ENCODE measurements at regions not wholly inside any gene's neighbourhood (a gene's known extent, or its start where the extent isn't known, plus 50 kb on each side); places are given as distances from the start of the nearest gene placed in this dataset.

DNA sequence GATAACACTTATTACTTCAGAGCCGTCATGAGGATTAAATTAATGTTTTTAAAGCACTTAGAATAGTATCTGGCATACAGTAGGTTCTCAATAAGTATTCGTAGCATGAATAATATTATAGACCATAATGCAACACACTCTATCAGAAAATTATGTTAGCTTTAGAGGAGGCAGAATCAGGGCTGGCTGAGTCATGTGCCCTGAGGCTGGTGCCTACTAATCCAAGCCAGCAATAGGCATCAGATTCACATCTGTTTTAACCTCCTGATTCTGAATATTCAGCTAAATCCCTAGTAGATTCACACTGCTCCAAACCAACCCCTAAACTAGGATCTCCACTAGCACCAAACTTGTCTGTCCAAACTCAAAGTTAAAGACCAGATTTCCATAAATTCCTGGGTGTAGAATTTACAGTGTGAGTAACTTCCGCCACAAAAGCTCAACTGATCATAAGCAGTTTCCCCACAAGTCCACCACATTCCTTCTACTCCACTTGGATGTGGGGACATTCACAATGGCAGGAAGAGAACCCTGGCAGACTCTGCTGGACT lies 170.0 kb upstream of the DAPK1 start:
- no peaks in the 10 kb centered on the region for H3K4me1 ChIP-seq
- no peak overlapping the region for H3K27ac ChIP-seq
- H3K27me3 ChIP-seq (ENCODE audit: insufficient read depth in 3 of 3, low read length in 2 of 3) = no peaks in the 10 kb centered on the region
- no peak for ATAC-seq
- H3K4me3 ChIP-seq = no peak overlapping the region
- intact Hi-C loops (cut with DNase I) = loop anchor here (5.0 to 10.0 kb wide), 5 partner anchors 213 to 915 kb away; partner anchors contain the start of gene GAS1 (in 1 of the 2)
- 87 to 94% (median 91%) methylated on average over 3 of the region's 3 CpGs for WGBS, 3 donors
- TF ChIP-seq, protein P1, sequence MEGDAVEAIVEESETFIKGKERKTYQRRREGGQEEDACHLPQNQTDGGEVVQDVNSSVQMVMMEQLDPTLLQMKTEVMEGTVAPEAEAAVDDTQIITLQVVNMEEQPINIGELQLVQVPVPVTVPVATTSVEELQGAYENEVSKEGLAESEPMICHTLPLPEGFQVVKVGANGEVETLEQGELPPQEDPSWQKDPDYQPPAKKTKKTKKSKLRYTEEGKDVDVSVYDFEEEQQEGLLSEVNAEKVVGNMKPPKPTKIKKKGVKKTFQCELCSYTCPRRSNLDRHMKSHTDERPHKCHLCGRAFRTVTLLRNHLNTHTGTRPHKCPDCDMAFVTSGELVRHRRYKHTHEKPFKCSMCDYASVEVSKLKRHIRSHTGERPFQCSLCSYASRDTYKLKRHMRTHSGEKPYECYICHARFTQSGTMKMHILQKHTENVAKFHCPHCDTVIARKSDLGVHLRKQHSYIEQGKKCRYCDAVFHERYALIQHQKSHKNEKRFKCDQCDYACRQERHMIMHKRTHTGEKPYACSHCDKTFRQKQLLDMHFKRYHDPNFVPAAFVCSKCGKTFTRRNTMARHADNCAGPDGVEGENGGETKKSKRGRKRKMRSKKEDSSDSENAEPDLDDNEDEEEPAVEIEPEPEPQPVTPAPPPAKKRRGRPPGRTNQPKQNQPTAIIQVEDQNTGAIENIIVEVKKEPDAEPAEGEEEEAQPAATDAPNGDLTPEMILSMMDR (IDR thresholded peaks at IDR 0.05) = no peak
- no peaks in the 10 kb centered on the region for H3K36me3 ChIP-seq (ENCODE audit: insufficient read depth in 1 of 2, low read depth in 1 of 2)
- peaks cover 8% of the 10 kb centered on the region for H3K9me3 ChIP-seq
- no peak for DNase-seq

DNA sequence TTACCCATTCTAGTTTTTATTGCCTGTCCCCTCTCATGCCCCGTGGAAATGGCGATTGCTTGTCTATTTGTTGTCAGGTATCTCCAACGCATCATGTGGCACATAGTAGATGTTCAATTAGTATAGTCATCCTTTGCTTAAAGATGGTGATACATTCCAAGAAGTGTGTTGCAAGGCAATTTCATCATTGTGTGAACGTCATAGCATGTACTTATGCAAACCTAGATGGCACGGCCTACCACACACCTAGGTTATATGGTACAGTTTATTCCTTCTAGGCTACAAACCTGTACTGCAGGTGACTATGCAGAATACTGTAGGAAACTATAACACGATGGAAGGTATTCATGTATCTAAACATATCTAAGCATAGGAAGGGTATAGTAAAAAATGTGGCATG lies 163.9 kb upstream of the DAPK1 start:
- Histone ChIP-seq H3K27ac (no peak overlapping the region), H3K4me3 (no peak overlapping the region), H3K4me1 (peaks cover 10% of the 10 kb centered on the region), H3K27me3 (ENCODE audit: insufficient read depth in 3 of 3, low read length in 2 of 3) (peaks cover 0 to 14% (median 0%) of the 10 kb centered on the region in 3 donors), H3K9me3 (peaks cover 8% of the 10 kb centered on the region), H3K36me3 (ENCODE audit: insufficient read depth in 1 of 2, low read depth in 1 of 2) (no peaks in the 10 kb centered on the region)
- DNase-seq = no peak
- TF ChIP-seq, protein P1 (IDR thresholded peaks at IDR 0.05) = no peak
- 92 to 95% (median 94%) methylated on average over 6 of the region's 6 CpGs for WGBS, 3 donors
- intact Hi-C loops (cut with DNase I) = loop anchor here in 1 of 2 donors (5.0 kb wide), 1 partner anchor 847 kb away; no protein-coding TSS in a partner anchor
- no peak for ATAC-seq

DNA sequence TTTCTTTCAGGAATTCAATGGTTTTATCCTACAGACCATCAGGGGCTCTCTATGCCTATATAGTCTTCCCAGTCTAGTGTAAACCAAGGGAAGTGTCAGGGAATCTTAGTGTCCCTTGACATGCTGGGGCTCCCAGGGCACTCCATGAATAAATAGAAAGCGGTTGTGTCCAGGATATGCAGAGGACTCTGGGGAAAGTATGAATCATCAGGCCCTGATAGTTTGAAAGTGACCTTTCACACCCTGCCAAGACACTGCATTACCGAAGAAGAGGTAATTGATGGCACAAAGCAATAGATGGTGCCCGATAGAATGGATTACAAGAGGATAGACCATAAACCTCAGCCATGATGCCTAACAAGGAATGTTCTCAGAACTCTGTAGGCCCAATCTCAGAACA lies 163.3 kb upstream of the DAPK1 start:
- peaks cover 8% of the 10 kb centered on the region for H3K9me3 ChIP-seq
- intact Hi-C loops (cut with DNase I) = loop anchor here in 1 of 2 donors (5.0 kb wide), 1 partner anchor 847 kb away; no protein-coding TSS in a partner anchor
- DNase-seq (no peak), ATAC-seq (no peak)
- no peak overlapping the region for H3K4me3 ChIP-seq
- peaks cover 10% of the 10 kb centered on the region for H3K4me1 ChIP-seq
- peaks cover 0 to 14% (median 0%) of the 10 kb centered on the region in 3 donors for H3K27me3 ChIP-seq (ENCODE audit: insufficient read depth in 3 of 3, low read length in 2 of 3)
- no peak overlapping the region for H3K27ac ChIP-seq
- H3K36me3 ChIP-seq (ENCODE audit: insufficient read depth in 1 of 2, low read depth in 1 of 2) = no peaks in the 10 kb centered on the region
- 48 to 62% (median 60%) methylated on average over 3 of the region's 3 CpGs for WGBS, 3 donors
- TF ChIP-seq, protein P1 (IDR thresholded peaks at IDR 0.05) = no peak

GRCh38 chr9:87336407-87336806 lies 161.3 kb upstream of the DAPK1 start:
- H3K27ac ChIP-seq = no peak overlapping the region
- TF ChIP-seq, protein P1 (IDR thresholded peaks at IDR 0.05) = no peak
- H3K4me3 ChIP-seq = no peak overlapping the region
- peaks cover 0 to 14% (median 0%) of the 10 kb centered on the region in 3 donors for H3K27me3 ChIP-seq (ENCODE audit: insufficient read depth in 3 of 3, low read length in 2 of 3)
- 81 to 90% (median 84%) methylated on average over 1 of the region's 1 CpG for WGBS, 3 donors
- no peak for DNase-seq
- H3K9me3 ChIP-seq = peaks cover 2% of the 10 kb centered on the region
- ATAC-seq = no peak
- intact Hi-C loops (cut with DNase I) = loop anchor here in 1 of 2 donors (5.0 kb wide), 1 partner anchor 161 kb away; the partner anchor contains the start of gene DAPK1
- H3K36me3 ChIP-seq (ENCODE audit: insufficient read depth in 1 of 2, low read depth in 1 of 2) = no peaks in the 10 kb centered on the region
- peaks cover 10% of the 10 kb centered on the region for H3K4me1 ChIP-seq

Data from psoas muscle (tissue), 7 donors.